Adrenal gland (tissue), 9 donors: ENCODE measurements at regions not wholly inside any gene's neighbourhood (a gene's known extent, or its start where the extent isn't known, plus 50 kb on each side); places are given as distances from the start of the nearest gene placed in this dataset.

ENCODE experiments used
- DNase-seq, 7 donors: peaks; one replicate each; pipeline ENCODE4 v3.0.0-alpha.2; 2019 to 2020
- H3K27ac ChIP-seq, 5 donors: fragments of 200-600 bp; sonication (generic) in 4 of 5; 1 replicate in 3 of 5; 2 replicates in 2 of 5; pipeline versions ENCODE4 v1.5.1 to v1.8.0; 2016 to 2020; ENCODE audit warnings: mild to moderate bottlenecking in 1 of 5
- H3K27me3 ChIP-seq: fragments of 200-600 bp; 2 replicates; pipeline ENCODE4 v1.8.0; 2021
- H3K36me3 ChIP-seq, 2 donors: fragments of 200-600 bp; replicated peaks in 1 of 2; 1 replicate in 1 of 2; 2 replicates in 1 of 2; pipeline versions ENCODE4 v1.5.1 to v1.8.0; 2018 to 2022
- H3K4me1 ChIP-seq, 2 donors: fragments of 200-600 bp; replicated peaks in 1 of 2; 1 replicate in 1 of 2; 2 replicates in 1 of 2; pipeline versions ENCODE4 v1.5.1 to v1.8.0; 2018 to 2021
- H3K4me3 ChIP-seq, 4 donors: fragments of 200-600 bp; sonication (generic) in 3 of 4; one replicate each; pipeline ENCODE4 v1.5.1; 2016 to 2018
- H3K9me3 ChIP-seq, 3 donors: fragments of 200-600 bp; sonication (generic) in 1 of 3; replicated peaks in 1 of 3; 1 replicate in 2 of 3; 2 replicates in 1 of 3; pipeline versions ENCODE4 v1.5.1 to v1.8.0; 2016 to 2021
- CTCF ChIP-seq, 6 experiments: fragments of 450-650 bp in 4 of 6; fragments of 200-600 bp in 2 of 6; sonication (generic) in 1 of 6; IDR thresholded peaks; 1 replicate in 5 of 6; 2 replicates in 1 of 6; pipeline versions ENCODE4 v1.5.1 to v1.8.0; 2016 to 2021; ENCODE audit warnings: antibody characterized with exemption in 6 of 6, mild to moderate bottlenecking in 2 of 6, moderate library complexity in 1 of 6
- POLR2A ChIP-seq, 2 donors: fragments of 450-650 bp; IDR thresholded peaks; one replicate each; pipeline ENCODE4 v1.6.1; 2017; ENCODE audit warnings: antibody characterized with exemption in 2 of 2, mild to moderate bottlenecking in 2 of 2, moderate library complexity in 1 of 2
- WGBS, 4 donors: extraction: QIAGEN DNeasy Blood & Tissue Kit in 2 of 4; methylation state at CpG; one replicate each; pipeline versions ENCODE4 v1.1.5 to v1.1.7; 2013 to 2017; 5-methylcytosine and 5-hydroxymethylcytosine counted together
- intact Hi-C, 2 donors: fragments of 100-400 bp; cut with DNase I; formaldehyde crosslinking; loops; one replicate each; pipeline versions ENCODE4 v1.14.1 to v1.15.0; 2022 to 2023
- donor health status: healthy with polysubstance abuse.
- donor health status: Bipolar disorder and iron deficiency.
- donor health status: DM: yes; HTN: yes; CAD: no.
- donor health status: DM: no; HTN: no; CAD: no.
- donor health status: DM: no; HTN: no; CAD: no.

GRCh38 chr15:29937956-29938355 is 115.7 kb upstream of the TJP1 start:
- TF ChIP-seq CTCF (IDR thresholded peaks at IDR 0.05), result no peak
- no peak for TF ChIP-seq POLR2A (IDR thresholded peaks at IDR 0.05)
- Histone ChIP-seq H3K4me3 (no peak overlapping the region), H3K27me3 (no peaks in the 10 kb centered on the region), H3K27ac (no peak overlapping the region), H3K9me3 (no peaks in the 10 kb centered on the region), H3K4me1 (no peaks in the 10 kb centered on the region), H3K36me3 (no peaks in the 10 kb centered on the region)
- DNase-seq, result no peak
- intact Hi-C loops, result loop anchor here in 1 of 2 donors (10.0 kb wide), 1 partner anchor 183 kb away; no protein-coding TSS in a partner anchor
- 69 to 86% (median 80%) methylated on average over 2 of the region's 2 CpGs for WGBS, 4 donors

- no peaks in the 10 kb centered on the region for H3K9me3 ChIP-seq
- no peaks in the 10 kb centered on the region for H3K36me3 ChIP-seq
- TF ChIP-seq CTCF (IDR thresholded peaks at IDR 0.05) (no peak), POLR2A (IDR thresholded peaks at IDR 0.05) (no peak)
- no peak overlapping the region for H3K27ac ChIP-seq
- no peak for DNase-seq
- H3K4me3 ChIP-seq, result no peak overlapping the region
- H3K4me1 ChIP-seq, result no peaks in the 10 kb centered on the region
- no peaks in the 10 kb centered on the region for H3K27me3 ChIP-seq
- intact Hi-C loops, result loop anchor here in 1 of 2 donors (10.0 kb wide), 1 partner anchor 182 kb away; no protein-coding TSS in a partner anchor
- 87 to 92% (median 90%) methylated on average over 10 of the region's 10 CpGs for WGBS, 4 donors
These were observed 114.2 kb upstream of the TJP1 start for GRCh38 chr15:29936353-29937049.

- H3K36me3 ChIP-seq, result no peaks in the 10 kb centered on the region
- TF ChIP-seq CTCF (IDR thresholded peaks at IDR 0.05) (peak in 4 of 6 experiments; percentile 25 to 39 (median 28)), POLR2A (IDR thresholded peaks at IDR 0.05) (no peak)
- H3K4me3 ChIP-seq, result no peak overlapping the region
- 73 to 89% (median 82%) methylated on average over 3 of the region's 3 CpGs for WGBS, 4 donors
- H3K9me3 ChIP-seq, result no peaks in the 10 kb centered on the region
- peak in 2 of 7 donors; percentile 7 to 17 for DNase-seq
- intact Hi-C loops, result loop anchor here in 1 of 2 donors (10.0 kb wide), 1 partner anchor 181 kb away; no protein-coding TSS in a partner anchor
- H3K4me1 ChIP-seq, result no peaks in the 10 kb centered on the region
- H3K27ac ChIP-seq, result no peak overlapping the region
- H3K27me3 ChIP-seq, result no peaks in the 10 kb centered on the region
These were observed 113.2 kb upstream of the TJP1 start for GRCh38 chr15:29935296-29936004.

GRCh38 chr15:29934251-29934650 is 112.0 kb upstream of the TJP1 start:
- WGBS, 4 donors, result 63 to 77% (median 73%) methylated on average over 2 of the region's 2 CpGs
- intact Hi-C loops, result loop anchor here in 1 of 2 donors (10.0 kb wide), 1 partner anchor 179 kb away; no protein-coding TSS in a partner anchor
- H3K36me3 ChIP-seq, result no peaks in the 10 kb centered on the region

More at GRCh38 chr15:29934251-29934650, 112.0 kb upstream of the TJP1 start:
- H3K4me1 ChIP-seq, result no peaks in the 10 kb centered on the region
- H3K27me3 ChIP-seq, result no peaks in the 10 kb centered on the region
- no peak overlapping the region for H3K27ac ChIP-seq
- no peak overlapping the region for H3K4me3 ChIP-seq
- DNase-seq, result no peak
- no peaks in the 10 kb centered on the region for H3K9me3 ChIP-seq
- TF ChIP-seq POLR2A (IDR thresholded peaks at IDR 0.05) (no peak), CTCF (IDR thresholded peaks at IDR 0.05) (no peak)
